Activated CD4-positive, alpha-beta T cell treated with anti-CD3 and anti-CD28 coated beads for 36 hours (primary cell): ENCODE measurements at regions not wholly inside any gene's neighbourhood (a gene's known extent, or its start where the extent isn't known, plus 50 kb on each side); places are given as distances from the start of the nearest gene placed in this dataset.
A peak's percentile ranks its signal among the peaks of the same experiment; 100 is the strongest.

ENCODE experiments used
- ATAC-seq: fragments of 200-7000 bp; cut with Tn5 transposase; one replicate; pipeline ENCODE4 v1.10.0; 2021; ENCODE audit warnings: mild to moderate bottlenecking, moderate library complexity
- CTCF ChIA-PET: fragments of 350-600 bp; sonication (Branson Sonifier 250); formaldehyde crosslinking; loops from one replicate; lab custom pipeline; 2021; ENCODE audit warnings: antibody characterized with exemption; lab: Charles Lee
- POLR2A ChIA-PET: fragments of 350-600 bp; sonication (Branson Sonifier 250); formaldehyde crosslinking; loops from one replicate; lab custom pipeline; 2021; ENCODE audit warnings: antibody characterized with exemption, inconsistent platforms; lab: Charles Lee
- DNase-seq: peaks from one replicate; pipeline ENCODE4 v3.0.0-alpha.2; 2020
- H3K27ac Mint-ChIP-seq: one replicate; pipeline ENCODE4 v1.8.0; 2021; ENCODE audit warnings: mixed read lengths
- H3K27me3 Mint-ChIP-seq: one replicate; pipeline ENCODE4 v1.8.0; 2021; ENCODE audit warnings: mixed read lengths
- H3K36me3 Mint-ChIP-seq: one replicate; pipeline ENCODE4 v1.8.0; 2021; ENCODE audit warnings: low read depth, mixed read lengths
- H3K4me1 Mint-ChIP-seq: one replicate; pipeline ENCODE4 v1.8.0; 2021; ENCODE audit warnings: mixed read lengths
- H3K4me3 Mint-ChIP-seq: one replicate; pipeline ENCODE4 v1.8.0; 2021; ENCODE audit warnings: mild to moderate bottlenecking, moderate library complexity, mixed read lengths
- H3K9me3 Mint-ChIP-seq: one replicate; pipeline ENCODE4 v1.8.0; 2021; ENCODE audit warnings: low read depth, mixed read lengths
- intact Hi-C, 2 experiments: fragments of 100-400 bp; cut with DNase I in 1 of 2; cut with micrococcal nuclease in 1 of 2; formaldehyde crosslinking; loops; one replicate each; pipeline versions ENCODE4 v1.14.2 to v1.15.1; 2022 to 2024; cut with DNase I, micrococcal nuclease

- intact Hi-C loops, result no loop called here
- peaks cover 3% of the 10 kb centered on the region for H3K9me3 Mint-ChIP-seq
Measured at GRCh38 chr1:55381983-55382382, 166.8 kb upstream of the USP24 start.

GRCh38 chr1:55381491-55381890, 166.3 kb upstream of the USP24 start:
- H3K36me3 Mint-ChIP-seq, result no peaks in the 10 kb centered on the region
- H3K4me3 Mint-ChIP-seq, result no peak overlapping the region
- H3K27ac Mint-ChIP-seq, result no peak overlapping the region
- intact Hi-C loops, result no loop called here
- ChIA-PET POLR2A (no interaction called here), CTCF (interaction anchor here (0.7 kb wide), 1 partner anchor 1196 kb away, joined by 3 read pairs; no protein-coding TSS in a partner anchor)
- peaks cover 3% of the 10 kb centered on the region for H3K9me3 Mint-ChIP-seq
- peaks cover 12% of the 10 kb centered on the region for H3K4me1 Mint-ChIP-seq
- ATAC-seq (no peak), DNase-seq (no peak)
- H3K27me3 Mint-ChIP-seq, result no peaks in the 10 kb centered on the region

More at GRCh38 chr1:55381983-55382382, 166.8 kb upstream of the USP24 start:
- Mint-ChIP-seq H3K4me1 (peaks cover 12% of the 10 kb centered on the region), H3K4me3 (no peak overlapping the region), H3K36me3 (no peaks in the 10 kb centered on the region), H3K27me3 (no peaks in the 10 kb centered on the region), H3K27ac (no peak overlapping the region)
- ATAC-seq (no peak), DNase-seq (no peak)
- ChIA-PET CTCF (no interaction called here), POLR2A (no interaction called here)

GRCh38 chr1:55380355-55380970, 165.3 kb upstream of the USP24 start:
- intact Hi-C loops, result no loop called here
- Mint-ChIP-seq H3K4me1 (peaks cover 12% of the 10 kb centered on the region), H3K9me3 (no peaks in the 10 kb centered on the region), H3K27me3 (no peaks in the 10 kb centered on the region), H3K36me3 (no peaks in the 10 kb centered on the region), H3K27ac (no peak overlapping the region), H3K4me3 (no peak overlapping the region)
- no peak for DNase-seq
- ChIA-PET POLR2A (no interaction called here), CTCF (interaction anchor here (0.5 to 2.6 kb wide), 5 partner anchors 17 to 1204 kb away, joined by 3 to 10 read pairs (median 4); no protein-coding TSS in a partner anchor)
- no peak for ATAC-seq

DNA sequence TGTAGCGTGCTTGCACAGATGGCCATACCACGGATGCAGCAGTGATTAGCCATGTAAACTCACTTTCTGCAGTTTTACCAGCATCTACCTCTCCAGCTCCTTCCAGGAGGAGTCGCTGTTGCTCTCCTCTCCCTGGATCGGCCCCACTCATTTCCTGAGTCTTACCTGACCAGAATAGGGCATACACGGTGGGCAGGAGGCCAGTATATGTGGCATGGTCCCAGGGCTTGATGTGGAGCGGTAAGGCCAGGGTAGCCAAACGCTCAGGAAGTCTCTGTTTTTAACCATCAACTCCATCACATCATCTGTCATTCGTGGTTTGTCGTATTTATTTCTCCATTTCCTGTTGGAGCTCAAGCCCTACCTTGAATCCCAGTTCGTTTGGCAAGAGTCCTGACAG, 163.4 kb upstream of the USP24 start:
- POLR2A ChIA-PET, result no interaction called here
- DNase-seq (peak; percentile 66), ATAC-seq (peak; percentile 71)
- Mint-ChIP-seq H3K4me3 (no peak overlapping the region), H3K27ac (no peak overlapping the region), H3K4me1 (peaks cover 10% of the 10 kb centered on the region), H3K27me3 (no peaks in the 10 kb centered on the region), H3K9me3 (no peaks in the 10 kb centered on the region), H3K36me3 (no peaks in the 10 kb centered on the region)
- intact Hi-C loops, result loop anchor here (2.0 to 5.0 kb wide), 2 partner anchors 70 to 1329 kb away; no protein-coding TSS in a partner anchor
- CTCF ChIA-PET, result interaction anchor here (0.6 to 2.6 kb wide), 7 partner anchors 15 to 1206 kb away, joined by 3 to 10 read pairs (median 3); no protein-coding TSS in a partner anchor

DNA sequence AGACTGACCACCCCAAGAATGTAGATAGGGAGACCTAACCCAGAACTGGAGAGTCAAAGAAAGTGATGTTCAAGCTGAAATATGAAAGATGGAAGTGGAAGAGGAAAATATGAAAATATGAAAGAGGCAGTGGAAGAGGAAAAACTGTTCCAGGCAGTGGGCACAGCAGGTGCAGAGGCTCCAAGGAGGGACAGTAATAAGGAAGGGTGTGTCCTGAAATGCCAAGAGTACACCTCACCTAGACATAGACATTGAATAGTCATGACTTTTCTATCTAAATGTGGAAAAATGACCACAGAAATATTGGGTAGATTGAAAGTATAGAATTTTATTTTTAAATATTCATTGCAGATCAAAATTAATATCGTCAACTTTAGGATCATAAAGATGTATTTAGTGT, 161.7 kb upstream of the USP24 start:
- ATAC-seq, result no peak
- H3K4me1 Mint-ChIP-seq, result peaks cover 10% of the 10 kb centered on the region
- H3K27me3 Mint-ChIP-seq, result no peaks in the 10 kb centered on the region
- no peak for DNase-seq
- no peaks in the 10 kb centered on the region for H3K36me3 Mint-ChIP-seq
- POLR2A ChIA-PET, result no interaction called here
- CTCF ChIA-PET, result interaction anchor here (0.7 to 1.4 kb wide), 8 partner anchors 8 to 245 kb away, joined by 3 to 6 read pairs (median 4); no protein-coding TSS in a partner anchor
- H3K27ac Mint-ChIP-seq, result no peak overlapping the region
- intact Hi-C loops, result loop anchor here in 1 of 2 experiments (2.0 to 5.0 kb wide), 2 partner anchors 1208 to 1330 kb away; no protein-coding TSS in a partner anchor
- no peaks in the 10 kb centered on the region for H3K9me3 Mint-ChIP-seq
- H3K4me3 Mint-ChIP-seq, result no peak overlapping the region

DNA sequence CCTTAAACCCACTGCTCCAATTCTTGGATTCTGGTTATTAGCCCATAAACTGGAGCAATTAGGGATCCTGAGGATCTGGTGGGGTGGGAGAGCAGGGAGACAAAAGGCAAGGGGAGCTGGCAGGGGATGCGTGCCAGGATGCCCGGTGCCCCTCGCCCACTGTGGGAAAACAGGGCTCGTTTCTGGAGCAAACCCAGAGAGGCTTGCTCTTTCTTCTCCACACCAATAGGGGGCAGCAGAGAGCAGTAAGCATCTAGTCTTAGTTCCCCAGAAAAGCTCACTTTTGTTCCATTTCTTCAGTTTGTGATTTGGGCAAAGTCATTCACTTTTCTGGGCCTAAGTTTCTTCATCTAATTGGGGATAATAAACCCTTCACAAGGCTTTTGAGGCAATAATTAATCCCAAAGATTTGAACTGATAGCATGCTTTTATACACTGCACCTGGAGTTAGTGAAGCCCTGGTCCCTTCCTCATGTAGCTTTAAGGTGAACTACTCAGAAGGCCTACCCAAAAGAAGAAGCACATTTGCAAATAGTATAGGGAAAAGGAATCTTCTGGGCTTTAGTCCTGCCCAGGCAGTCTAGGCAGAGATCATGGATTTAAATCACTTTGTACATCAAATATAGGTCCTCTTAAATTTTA, 160.6 kb upstream of the USP24 start:
- no peaks in the 10 kb centered on the region for H3K27me3 Mint-ChIP-seq
- ATAC-seq (no peak), DNase-seq (peak; percentile 61)
- CTCF ChIA-PET, result interaction anchor here (0.6 to 1.6 kb wide), 27 partner anchors 9 to 1209 kb away, joined by 3 to 11 read pairs (median 3); no protein-coding TSS in a partner anchor
- no peak overlapping the region for H3K27ac Mint-ChIP-seq
- peaks cover 10% of the 10 kb centered on the region for H3K4me1 Mint-ChIP-seq
- H3K4me3 Mint-ChIP-seq, result no peak overlapping the region
- POLR2A ChIA-PET, result interaction anchor here (0.6 kb wide), 1 partner anchor 30 kb away, joined by 5 read pairs; no protein-coding TSS in a partner anchor
- intact Hi-C loops, result loop anchor here in 1 of 2 experiments (2.0 to 5.0 kb wide), 2 partner anchors 1209 to 1332 kb away; no protein-coding TSS in a partner anchor
- H3K36me3 Mint-ChIP-seq, result no peaks in the 10 kb centered on the region
- no peaks in the 10 kb centered on the region for H3K9me3 Mint-ChIP-seq

- CTCF ChIA-PET, result interaction anchor here (0.6 to 1.6 kb wide), 22 partner anchors 10 to 1134 kb away, joined by 3 to 11 read pairs (median 3); no protein-coding TSS in a partner anchor
- POLR2A ChIA-PET, result no interaction called here
- Mint-ChIP-seq H3K4me1 (peaks cover 10% of the 10 kb centered on the region), H3K4me3 (no peak overlapping the region), H3K9me3 (no peaks in the 10 kb centered on the region), H3K27ac (no peak overlapping the region), H3K27me3 (peaks cover 4% of the 10 kb centered on the region), H3K36me3 (no peaks in the 10 kb centered on the region)
- no peak for DNase-seq
- no peak for ATAC-seq
- intact Hi-C loops, result loop anchor here in 1 of 2 experiments (5.0 kb wide), 1 partner anchor 1332 kb away; no protein-coding TSS in a partner anchor
Measured at GRCh38 chr1:55374801-55375616, 159.8 kb upstream of the USP24 start.

GRCh38 chr1:55374216-55374615, 159.1 kb upstream of the USP24 start:
- Mint-ChIP-seq H3K27ac (no peak overlapping the region), H3K4me3 (no peak overlapping the region), H3K9me3 (no peaks in the 10 kb centered on the region), H3K36me3 (no peaks in the 10 kb centered on the region), H3K27me3 (peaks cover 4% of the 10 kb centered on the region), H3K4me1 (peaks cover 7% of the 10 kb centered on the region)
- ATAC-seq, result no peak
- DNase-seq, result no peak
- ChIA-PET CTCF (interaction anchor here (0.6 to 2.2 kb wide), 9 partner anchors 10 to 232 kb away, joined by 3 to 9 read pairs (median 3); no protein-coding TSS in a partner anchor), POLR2A (no interaction called here)
- intact Hi-C loops, result no loop called here

DNA sequence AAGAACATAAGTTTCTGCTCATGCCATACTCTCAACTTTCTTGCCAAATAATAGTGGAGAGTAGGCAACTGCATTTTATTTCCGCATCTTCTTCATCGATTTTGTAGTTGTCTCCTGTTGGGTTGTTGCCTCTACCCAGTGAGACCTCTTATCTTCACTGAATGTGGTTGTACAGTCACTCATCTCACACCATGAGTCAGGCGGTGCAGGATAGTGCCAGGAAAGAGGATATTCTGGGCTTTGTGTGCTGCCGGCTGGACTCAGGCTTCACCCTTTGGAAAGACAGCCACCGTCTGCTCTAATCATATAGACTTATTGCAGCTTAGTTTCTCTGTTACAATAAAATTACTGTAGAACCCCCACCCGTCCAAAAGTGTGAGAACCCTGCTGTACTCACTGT, 154.3 kb upstream of the USP24 start:
- ChIA-PET CTCF (no interaction called here), POLR2A (no interaction called here)
- DNase-seq (no peak), ATAC-seq (no peak)
- no peak overlapping the region for H3K27ac Mint-ChIP-seq
- peaks cover 4% of the 10 kb centered on the region for H3K9me3 Mint-ChIP-seq
- peaks cover 4% of the 10 kb centered on the region for H3K27me3 Mint-ChIP-seq
- H3K36me3 Mint-ChIP-seq, result no peaks in the 10 kb centered on the region
- H3K4me3 Mint-ChIP-seq, result no peak overlapping the region
- intact Hi-C loops, result no loop called here
- H3K4me1 Mint-ChIP-seq, result no peaks in the 10 kb centered on the region

GRCh38 chr1:55368698-55369097, 153.5 kb upstream of the USP24 start:
- H3K4me3 Mint-ChIP-seq, result no peak overlapping the region
- no peak for DNase-seq
- H3K36me3 Mint-ChIP-seq, result no peaks in the 10 kb centered on the region
- peaks cover 2% of the 10 kb centered on the region for H3K4me1 Mint-ChIP-seq
- CTCF ChIA-PET, result no interaction called here
- POLR2A ChIA-PET, result no interaction called here
- no peak for ATAC-seq
- intact Hi-C loops, result no loop called here
- peaks cover 4% of the 10 kb centered on the region for H3K27me3 Mint-ChIP-seq
- H3K9me3 Mint-ChIP-seq, result peaks cover 4% of the 10 kb centered on the region
- no peak overlapping the region for H3K27ac Mint-ChIP-seq

DNA sequence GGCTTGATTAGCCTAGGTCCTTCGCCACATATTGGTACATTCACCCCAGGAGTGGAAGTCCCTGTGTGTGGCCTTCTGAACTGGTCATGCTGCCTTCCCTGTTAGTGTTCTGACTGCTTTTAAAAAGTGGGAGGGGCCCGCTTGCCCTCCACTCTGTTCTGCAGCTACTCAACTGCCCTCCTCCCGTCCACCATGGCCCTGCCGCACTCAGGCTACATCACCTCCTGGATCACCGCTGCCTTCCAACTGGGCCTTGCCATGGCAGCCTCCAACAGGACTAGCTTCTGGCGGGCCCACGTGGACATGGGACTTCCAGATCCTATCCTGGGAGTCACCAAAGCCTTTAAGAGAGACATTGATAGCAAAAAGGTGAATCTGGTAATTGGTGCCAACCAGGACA, 152.1 kb upstream of the USP24 start:
- intact Hi-C loops, result no loop called here
- Mint-ChIP-seq H3K4me3 (no peak overlapping the region), H3K27me3 (peaks cover 4% of the 10 kb centered on the region), H3K9me3 (peaks cover 4% of the 10 kb centered on the region), H3K36me3 (no peaks in the 10 kb centered on the region), H3K4me1 (peaks cover 16% of the 10 kb centered on the region), H3K27ac (no peak overlapping the region)
- ChIA-PET CTCF (no interaction called here), POLR2A (no interaction called here)
- DNase-seq, result no peak
- ATAC-seq, result no peak
